ENCODE measurements at regions not wholly inside any gene's neighbourhood (a gene's known extent, or its start where the extent isn't known, plus 50 kb on each side); places are given as distances from the start of the nearest gene placed in this dataset.

DNA sequence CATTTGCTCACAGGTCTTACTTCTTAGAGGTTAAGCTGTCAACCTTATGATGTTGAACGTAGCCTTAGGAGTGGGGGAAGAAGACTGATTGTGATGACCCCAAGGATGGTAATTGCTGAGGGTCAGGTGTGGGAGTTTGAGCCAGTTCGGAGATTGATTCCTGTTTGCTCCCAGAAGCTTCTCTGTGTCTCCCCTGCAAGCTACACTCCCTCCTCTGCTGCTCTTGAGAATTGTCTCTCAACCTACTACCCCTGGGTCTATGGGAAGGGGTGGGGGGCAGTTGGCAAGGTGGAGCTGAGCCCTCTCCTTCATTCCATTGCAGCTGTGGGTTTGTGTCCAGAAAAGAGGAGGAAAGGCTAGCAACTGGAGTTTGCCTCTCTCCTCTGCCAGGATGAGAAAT lies 113.8 kb downstream of the PLEKHG1 start:
- no peak for DNase-seq

- DNase-seq = no peak
Observed at GRCh38 chr6:150713931-150714330, 114.2 kb downstream of the PLEKHG1 start.

DNA sequence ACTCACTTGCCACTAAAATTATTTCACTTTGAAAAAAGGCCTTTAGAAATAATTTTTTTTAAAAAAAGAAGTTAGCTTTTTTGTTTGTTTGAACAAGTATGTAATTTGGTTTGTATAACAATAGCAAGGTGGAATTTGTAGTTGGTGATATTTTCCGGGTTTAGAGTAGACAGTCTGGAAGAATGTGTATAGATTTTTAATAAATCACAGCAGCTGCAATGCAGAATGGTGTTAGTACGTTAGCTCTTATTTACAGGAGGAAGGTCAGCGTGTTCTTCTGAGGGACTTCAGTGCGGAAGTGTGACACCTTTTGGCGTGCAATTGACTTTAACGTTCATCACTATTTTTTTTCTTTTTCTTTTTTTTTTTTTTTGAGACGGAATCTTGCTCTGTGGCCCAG lies 115.4 kb downstream of the PLEKHG1 start:
- no peak for DNase-seq

DNA sequence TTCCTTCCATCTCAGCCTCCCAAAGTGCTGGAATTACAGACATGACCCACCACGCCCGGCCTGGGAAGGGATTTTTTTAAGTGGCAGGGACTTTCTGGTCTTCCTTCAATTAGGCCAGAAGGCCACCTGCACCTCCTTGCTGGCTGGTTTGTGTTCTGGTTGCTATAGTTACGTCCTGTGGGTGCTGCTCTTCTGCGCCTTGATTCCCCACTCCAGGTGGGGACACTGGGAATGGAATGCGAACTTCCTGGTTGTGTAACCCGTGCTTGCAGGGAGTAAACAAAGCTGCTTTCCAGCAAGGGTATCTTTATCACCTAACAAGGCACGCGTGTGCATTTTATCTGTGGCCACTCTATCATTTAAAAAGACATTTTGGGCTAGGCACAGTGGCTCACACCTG lies 117.7 kb downstream of the PLEKHG1 start:
- no peak for DNase-seq

DNA sequence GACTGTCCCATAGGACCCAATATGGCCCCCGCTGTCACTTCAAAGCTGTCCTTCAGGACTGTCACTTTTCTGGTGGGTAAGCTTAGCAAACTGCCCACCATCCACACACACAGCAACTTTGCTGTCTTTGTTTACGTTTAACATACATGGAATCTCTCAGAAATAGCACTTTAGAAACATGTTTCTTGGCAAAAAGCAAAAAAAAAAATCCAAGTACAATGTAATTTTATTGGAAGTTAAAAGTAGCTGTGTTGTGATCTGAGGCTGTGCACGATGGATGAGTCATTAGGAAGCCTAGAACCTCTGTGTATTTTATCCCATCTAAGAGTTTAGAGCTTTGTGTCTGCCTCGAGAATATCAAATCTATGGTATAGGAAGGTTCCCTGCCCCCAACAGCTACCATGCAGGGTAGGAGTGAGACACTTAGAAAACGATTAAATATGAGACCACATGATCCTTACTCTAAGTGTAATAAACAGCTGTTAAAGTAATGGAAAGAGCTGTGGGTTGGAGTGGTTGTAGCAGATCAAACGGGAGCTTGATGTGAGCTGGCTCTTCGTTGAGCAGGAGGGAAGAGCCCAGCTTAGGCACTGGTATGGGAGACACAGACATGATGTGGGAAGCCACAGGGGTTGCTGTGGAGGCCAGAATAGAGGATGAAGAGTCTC lies 119.5 kb downstream of the PLEKHG1 start:
- no peak for DNase-seq

DNA sequence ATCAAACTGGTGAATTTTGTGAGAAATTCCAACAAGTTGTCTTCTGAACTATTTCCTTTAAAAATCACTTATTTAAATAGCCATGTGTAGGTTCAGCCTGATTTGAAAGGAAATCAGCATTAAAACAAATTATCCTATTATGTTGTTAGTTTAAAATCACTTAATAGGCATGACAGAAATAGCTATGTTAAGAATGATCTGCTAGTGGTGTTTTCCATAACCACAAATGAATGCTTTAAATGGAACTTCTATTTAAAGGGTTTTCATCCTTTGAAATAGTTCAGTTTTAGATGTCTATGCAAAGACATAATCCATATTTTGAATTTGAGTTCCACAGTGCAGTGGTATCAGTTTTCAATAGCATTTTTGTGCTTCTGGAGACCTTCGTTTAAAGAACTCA lies 120.1 kb downstream of the PLEKHG1 start:
- no peak for DNase-seq

GRCh38 chr6:150720774-150721233 lies 121.1 kb downstream of the PLEKHG1 start:
- DNase-seq = no peak

GRCh38 chr6:150721418-150722266 lies 122.0 kb downstream of the PLEKHG1 start:
- no peak for DNase-seq

DNA sequence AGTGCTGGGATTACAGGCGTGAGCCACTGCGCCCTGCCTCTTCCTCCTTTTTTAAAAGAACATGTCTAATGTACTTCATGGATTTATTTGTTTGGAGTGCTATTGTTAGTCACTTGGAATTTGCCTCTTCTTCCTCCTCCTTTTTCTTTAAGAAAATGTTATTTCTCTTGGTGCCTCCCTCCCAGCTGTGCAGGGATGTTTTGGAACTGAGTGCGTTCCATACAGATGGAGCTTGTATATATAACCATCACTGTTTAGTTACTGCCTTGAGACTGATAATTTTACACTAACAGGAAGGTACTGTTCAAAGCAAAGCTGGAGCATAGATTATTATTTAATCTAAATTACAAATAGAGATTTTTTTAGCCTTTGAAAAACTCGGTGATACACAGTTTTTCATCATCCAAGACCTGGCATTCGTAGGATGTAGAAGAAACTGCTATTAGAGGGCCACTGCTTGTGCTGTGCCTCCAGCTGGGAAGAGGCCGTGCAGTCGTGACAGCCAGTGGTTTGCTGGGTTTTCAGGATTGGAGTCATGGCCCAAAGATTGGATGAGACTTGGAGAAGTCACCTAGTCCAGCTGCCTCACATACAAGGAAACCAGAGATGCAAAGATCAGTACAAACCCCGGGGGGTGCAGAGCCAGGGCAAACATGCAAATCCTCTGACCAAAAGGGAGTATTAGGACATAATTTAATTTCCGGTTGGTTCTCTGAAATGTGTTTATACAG lies 123.1 kb downstream of the PLEKHG1 start:
- no peak for DNase-seq

DNA sequence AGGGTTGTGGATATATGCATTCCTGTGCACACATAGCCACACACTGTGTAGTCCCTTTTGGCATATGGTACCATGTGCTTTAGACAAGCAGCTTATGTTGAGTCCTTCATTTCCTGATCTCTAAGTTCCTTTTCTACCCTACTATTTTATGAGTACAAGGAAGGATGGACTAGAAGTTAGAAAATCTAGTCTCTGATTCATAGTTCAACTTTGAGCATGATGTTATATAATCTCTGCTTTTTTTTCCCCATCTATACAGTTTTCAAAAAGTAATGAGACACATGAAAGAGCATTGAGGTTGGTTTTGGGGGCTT lies 123.6 kb downstream of the PLEKHG1 start:
- no peak for DNase-seq

- DNase-seq = no peak
Observed at GRCh38 chr6:150723857-150724256, 124.2 kb downstream of the PLEKHG1 start.

DNA sequence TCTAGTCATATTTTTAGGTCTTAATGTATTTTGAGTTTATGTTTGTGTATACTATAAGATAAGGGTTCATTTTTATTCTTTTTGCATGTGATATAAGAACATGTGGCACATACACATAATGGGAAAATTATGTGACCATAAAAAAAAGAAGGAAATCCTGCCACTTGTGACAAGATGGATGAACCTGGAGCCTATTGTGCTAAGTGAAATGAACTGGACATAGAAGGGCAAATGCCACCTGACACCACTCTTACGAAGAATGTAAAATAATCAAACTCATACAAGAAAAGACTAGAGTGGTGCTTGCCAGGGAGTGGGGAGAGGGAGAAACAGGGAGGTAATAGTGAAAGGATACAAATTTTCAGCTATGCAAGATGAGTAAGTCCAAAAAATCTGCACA lies 126.1 kb downstream of the PLEKHG1 start:
- no peak for DNase-seq

- no peak for DNase-seq
Observed at GRCh38 chr6:150729188-150729748, 129.6 kb downstream of the PLEKHG1 start.

DNA sequence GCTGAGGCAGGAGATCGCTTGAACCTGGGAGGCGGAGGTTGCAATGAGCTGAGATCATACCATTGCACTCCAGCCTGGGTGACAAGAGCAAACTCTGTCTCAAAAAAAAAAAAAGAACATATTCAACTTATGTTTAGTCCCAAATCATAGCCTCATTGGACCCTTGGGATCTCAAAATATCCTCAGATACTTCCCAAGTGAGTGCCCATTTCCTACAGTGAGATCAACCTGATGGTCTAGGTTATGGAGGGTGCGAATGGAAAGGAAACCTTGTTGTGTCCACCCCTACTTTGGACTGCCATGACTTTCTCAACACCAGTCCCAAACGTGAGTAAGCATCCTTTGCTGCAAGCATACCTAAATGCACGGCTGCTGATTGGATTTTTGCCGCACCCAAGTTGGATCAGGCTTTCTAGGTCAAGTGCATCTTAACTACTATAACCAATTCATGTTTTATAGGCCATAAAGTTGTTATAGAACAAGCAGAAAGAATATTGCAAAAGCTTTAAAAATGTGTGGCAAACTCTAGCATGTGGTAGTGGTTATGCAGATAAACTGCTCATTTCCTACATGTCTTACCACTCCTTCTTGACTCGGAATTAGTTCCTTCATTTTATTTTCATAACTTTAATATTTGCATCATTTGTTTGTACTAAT lies 131.2 kb downstream of the PLEKHG1 start:
- no peak for DNase-seq

- DNase-seq = no peak
Observed at GRCh38 chr6:150732765-150733539, 132.6 kb upstream of the MTHFD1L start.

GRCh38 chr6:150733726-150734125 lies 131.8 kb upstream of the MTHFD1L start:
- no peak for DNase-seq

DNA sequence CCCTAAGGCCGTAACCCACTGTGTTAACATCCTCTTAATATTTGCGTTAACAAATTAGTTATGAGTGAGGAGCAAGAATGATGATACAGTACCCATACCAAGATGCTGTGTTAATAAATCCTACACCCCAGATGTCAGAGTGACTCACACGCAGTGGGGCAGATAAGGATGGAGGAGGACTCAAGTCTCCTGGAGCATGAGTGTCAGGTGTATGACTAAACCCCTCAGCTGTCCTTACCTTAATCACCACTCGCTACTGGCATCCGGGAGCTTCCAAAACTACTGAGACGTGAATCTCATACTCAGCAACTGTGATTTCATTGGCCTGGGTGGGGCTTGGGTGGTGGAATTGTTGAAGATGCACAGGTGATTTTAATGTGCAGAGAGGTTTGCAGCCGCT lies 131.3 kb upstream of the MTHFD1L start:
- DNase-seq = no peak

DNA sequence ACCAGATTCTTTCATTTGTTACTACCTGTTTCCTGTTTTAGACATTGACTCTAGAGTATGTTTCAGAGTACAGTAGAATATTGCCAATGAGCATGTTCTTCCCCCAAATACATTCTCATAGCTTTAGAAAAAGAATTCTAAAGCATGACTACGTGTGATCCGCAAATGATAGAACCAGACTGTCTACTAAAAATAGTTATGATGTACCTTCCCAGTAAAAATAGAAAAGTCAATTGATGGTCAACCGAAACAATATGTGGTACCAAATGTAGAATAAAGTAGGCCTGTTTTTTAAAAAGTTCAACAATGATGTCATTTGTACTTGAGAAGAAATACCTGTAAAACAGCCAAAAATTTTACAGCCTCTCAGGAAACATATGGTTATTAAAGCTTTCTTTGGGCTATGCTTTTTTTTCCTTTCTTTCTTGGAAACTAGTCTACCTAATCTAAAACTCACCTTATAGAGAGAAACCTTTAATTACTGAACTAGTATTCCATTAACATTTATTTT lies 130.1 kb upstream of the MTHFD1L start:
- no peak for DNase-seq

DNA sequence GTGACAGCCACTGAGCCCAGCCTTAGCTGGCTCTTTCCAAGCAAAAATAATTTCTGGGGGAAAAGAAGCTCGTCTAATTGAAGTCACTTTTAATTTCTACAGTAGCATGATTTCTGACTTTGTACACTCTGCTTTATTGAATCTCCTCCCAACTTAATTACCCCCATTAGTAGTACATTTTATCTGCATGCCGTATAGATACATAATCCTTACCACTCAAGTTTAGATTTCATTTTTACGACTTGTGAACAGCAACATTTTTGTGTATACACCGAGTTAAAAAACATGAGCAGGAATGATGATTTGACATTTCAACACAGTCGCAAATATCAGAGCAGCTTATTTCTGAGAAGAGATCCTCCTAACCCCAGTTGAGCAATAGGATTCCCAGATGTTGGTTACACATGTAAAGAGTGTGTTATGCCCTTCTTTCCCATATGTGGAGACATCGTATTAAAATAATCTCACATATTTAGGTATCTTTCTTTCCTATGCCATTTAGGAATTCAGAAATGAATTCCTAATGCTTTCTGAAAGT lies 127.3 kb upstream of the MTHFD1L start:
- DNase-seq = no peak

DNA sequence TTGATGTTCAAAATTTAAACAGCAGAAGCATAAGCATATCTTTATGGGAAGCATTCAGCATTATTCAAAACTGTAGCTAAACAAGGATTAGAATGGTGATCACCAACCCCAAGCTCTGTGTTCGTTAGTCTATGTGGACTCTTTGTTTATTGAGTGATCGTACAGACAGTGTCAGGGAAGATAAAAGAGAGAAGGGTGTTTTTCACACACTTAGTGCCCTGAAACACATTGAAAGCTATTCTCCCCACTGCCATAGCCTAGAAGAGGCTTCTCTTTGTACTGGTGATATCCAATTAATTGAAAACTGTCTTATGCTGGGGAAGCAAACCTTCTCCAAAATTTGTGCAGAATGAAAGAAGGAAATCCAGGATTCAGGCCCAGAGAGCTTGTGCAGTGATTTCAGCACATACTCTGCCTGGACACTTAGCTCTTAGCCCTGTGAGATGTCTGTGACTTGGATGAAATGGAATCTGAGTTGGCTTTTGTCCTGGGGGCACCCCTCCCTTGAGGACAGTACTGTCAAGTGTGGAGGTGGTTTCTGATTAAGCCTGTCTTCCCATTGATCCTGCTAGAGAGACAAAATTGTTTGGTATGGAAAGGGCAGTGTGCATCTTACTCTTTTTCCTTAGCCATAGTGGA lies 125.7 kb upstream of the MTHFD1L start:
- no peak for DNase-seq

GRCh38 chr6:150740453-150740852 lies 125.0 kb upstream of the MTHFD1L start:
- no peak for DNase-seq

Measured in CD4-positive, alpha-beta T cell treated with Interleukin-21 for 1 hour (primary cell).